ENCODE measurements at regions not wholly inside any gene's neighbourhood (a gene's known extent, or its start where the extent isn't known, plus 50 kb on each side); places are given as distances from the start of the nearest gene placed in this dataset.

- Histone ChIP-seq H4K20me1 (ENCODE audit: insufficient read depth) (no peaks in the 10 kb centered on the region), H3F3A (ENCODE audit: insufficient read depth, low read length, poor library complexity, severe bottlenecking) (no peaks in the 10 kb centered on the region), H3K4me2 (ENCODE audit: low read length) (no peak overlapping the region), H3K27ac (ENCODE audit: low read length) (no peak overlapping the region), H3K79me2 (replicated peaks; ENCODE audit: insufficient read depth, low read length) (no peaks in the 10 kb centered on the region), H2AFZ (ENCODE audit: low read depth, low read length) (no peak overlapping the region), H3K27me3 (ENCODE audit: insufficient read depth, low read depth, low read length) (no peaks in the 10 kb centered on the region), H3K9me2 (ENCODE audit: insufficient read depth, low read length) (no peaks in the 10 kb centered on the region), H3K36me3 (ENCODE audit: insufficient read depth, low read length) (no peaks in the 10 kb centered on the region), H3K9ac (ENCODE audit: low read length) (no peak overlapping the region), H3K9me3 (ENCODE audit: low read length) (no peaks in the 10 kb centered on the region), H3K4me3 (ENCODE audit: low read length) (no peak overlapping the region)
- TF ChIP-seq EP300 (conservative IDR thresholded peaks at IDR 0.05; ENCODE audit: poor library complexity, severe bottlenecking) (no peak), REST (IDR thresholded peaks at IDR 0.05; ENCODE audit: borderline replicate concordance) (no peak), TAF1 (IDR thresholded peaks at IDR 0.05; ENCODE audit: low read depth) (no peak), MXI1 (conservative IDR thresholded peaks at IDR 0.05; ENCODE audit: poor library complexity, severe bottlenecking) (no peak), EZH2 (IDR thresholded peaks at IDR 0.05; ENCODE audit: borderline replicate concordance, insufficient read depth, low read length, poor library complexity, severe bottlenecking) (no peak), RAD21 (conservative IDR thresholded peaks at IDR 0.05) (no peak), POLR2AphosphoS5 (IDR thresholded peaks at IDR 0.05) (no peak), CTCF (IDR thresholded peaks at IDR 0.05; ENCODE audit: poor library complexity, severe bottlenecking) (no peak), SMC3 (conservative IDR thresholded peaks at IDR 0.05; ENCODE audit: poor library complexity) (no peak)
Measured at GRCh38 chr13:24040835-24041234, 119.7 kb upstream of the SPATA13 start.

- H3K4me2 ChIP-seq (ENCODE audit: low read length), result no peak overlapping the region
Measured at GRCh38 chr13:24041651-24042225, 118.8 kb upstream of the SPATA13 start.

More at GRCh38 chr13:24041651-24042225, 118.8 kb upstream of the SPATA13 start:
- no peaks in the 10 kb centered on the region for H3K27me3 ChIP-seq (ENCODE audit: insufficient read depth, low read depth, low read length)
- H3F3A ChIP-seq (ENCODE audit: insufficient read depth, low read length, poor library complexity, severe bottlenecking), result no peaks in the 10 kb centered on the region
- no peak overlapping the region for H3K27ac ChIP-seq (ENCODE audit: low read length)
- no peak overlapping the region for H2AFZ ChIP-seq (ENCODE audit: low read depth, low read length)
- TF ChIP-seq RAD21 (conservative IDR thresholded peaks at IDR 0.05) (no peak), POLR2AphosphoS5 (IDR thresholded peaks at IDR 0.05) (no peak), MXI1 (conservative IDR thresholded peaks at IDR 0.05; ENCODE audit: poor library complexity, severe bottlenecking) (no peak)
- no peak overlapping the region for H3K4me3 ChIP-seq (ENCODE audit: low read length)
- no peaks in the 10 kb centered on the region for H3K9me2 ChIP-seq (ENCODE audit: insufficient read depth, low read length)
- H3K36me3 ChIP-seq (ENCODE audit: insufficient read depth, low read length), result no peaks in the 10 kb centered on the region
- H3K9me3 ChIP-seq (ENCODE audit: low read length), result no peaks in the 10 kb centered on the region
- no peaks in the 10 kb centered on the region for H4K20me1 ChIP-seq (ENCODE audit: insufficient read depth)
- no peaks in the 10 kb centered on the region for H3K79me2 ChIP-seq (replicated peaks; ENCODE audit: insufficient read depth, low read length)
- H3K9ac ChIP-seq (ENCODE audit: low read length), result no peak overlapping the region

Data from neural cell (in vitro differentiated cells).